ENCODE measurements at regions not wholly inside any gene's neighbourhood (a gene's known extent, or its start where the extent isn't known, plus 50 kb on each side); places are given as distances from the start of the nearest gene placed in this dataset.

DNA sequence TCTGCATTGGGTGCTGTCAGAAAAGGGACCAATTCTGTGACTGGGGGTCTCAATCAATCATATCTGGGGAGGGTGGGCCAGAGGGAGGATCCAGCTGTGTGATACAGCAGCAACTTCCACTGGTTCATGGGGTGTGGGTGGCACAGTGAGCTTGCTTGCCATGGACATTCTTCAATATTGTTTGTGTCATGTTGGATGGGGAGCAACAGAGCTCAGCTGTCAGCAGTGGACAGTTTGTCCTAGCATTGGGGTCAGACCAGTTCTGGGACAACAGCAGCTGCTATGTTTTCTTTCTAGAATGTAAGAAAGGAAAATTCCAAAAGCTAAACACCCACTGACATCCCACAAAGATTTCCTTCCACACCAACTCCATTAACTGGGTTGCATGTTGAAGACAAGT, 221.9 kb upstream of the CDH4 start:
- intact Hi-C loops (cut with DNase I) = no loop called here
- H3K27ac ChIP-seq = no peak overlapping the region
- no peaks in the 10 kb centered on the region for H3K36me3 ChIP-seq
- H3K9me3 ChIP-seq = no peaks in the 10 kb centered on the region
- no peaks in the 10 kb centered on the region for H3K4me1 ChIP-seq
- H3K27me3 ChIP-seq = no peaks in the 10 kb centered on the region
- no peak for DNase-seq (ENCODE audit: low spot score in 2 of 2)
- TF ChIP-seq, protein P1, sequence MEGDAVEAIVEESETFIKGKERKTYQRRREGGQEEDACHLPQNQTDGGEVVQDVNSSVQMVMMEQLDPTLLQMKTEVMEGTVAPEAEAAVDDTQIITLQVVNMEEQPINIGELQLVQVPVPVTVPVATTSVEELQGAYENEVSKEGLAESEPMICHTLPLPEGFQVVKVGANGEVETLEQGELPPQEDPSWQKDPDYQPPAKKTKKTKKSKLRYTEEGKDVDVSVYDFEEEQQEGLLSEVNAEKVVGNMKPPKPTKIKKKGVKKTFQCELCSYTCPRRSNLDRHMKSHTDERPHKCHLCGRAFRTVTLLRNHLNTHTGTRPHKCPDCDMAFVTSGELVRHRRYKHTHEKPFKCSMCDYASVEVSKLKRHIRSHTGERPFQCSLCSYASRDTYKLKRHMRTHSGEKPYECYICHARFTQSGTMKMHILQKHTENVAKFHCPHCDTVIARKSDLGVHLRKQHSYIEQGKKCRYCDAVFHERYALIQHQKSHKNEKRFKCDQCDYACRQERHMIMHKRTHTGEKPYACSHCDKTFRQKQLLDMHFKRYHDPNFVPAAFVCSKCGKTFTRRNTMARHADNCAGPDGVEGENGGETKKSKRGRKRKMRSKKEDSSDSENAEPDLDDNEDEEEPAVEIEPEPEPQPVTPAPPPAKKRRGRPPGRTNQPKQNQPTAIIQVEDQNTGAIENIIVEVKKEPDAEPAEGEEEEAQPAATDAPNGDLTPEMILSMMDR (IDR thresholded peaks at IDR 0.05) = no peak
- H3K4me3 ChIP-seq = no peak overlapping the region

DNA sequence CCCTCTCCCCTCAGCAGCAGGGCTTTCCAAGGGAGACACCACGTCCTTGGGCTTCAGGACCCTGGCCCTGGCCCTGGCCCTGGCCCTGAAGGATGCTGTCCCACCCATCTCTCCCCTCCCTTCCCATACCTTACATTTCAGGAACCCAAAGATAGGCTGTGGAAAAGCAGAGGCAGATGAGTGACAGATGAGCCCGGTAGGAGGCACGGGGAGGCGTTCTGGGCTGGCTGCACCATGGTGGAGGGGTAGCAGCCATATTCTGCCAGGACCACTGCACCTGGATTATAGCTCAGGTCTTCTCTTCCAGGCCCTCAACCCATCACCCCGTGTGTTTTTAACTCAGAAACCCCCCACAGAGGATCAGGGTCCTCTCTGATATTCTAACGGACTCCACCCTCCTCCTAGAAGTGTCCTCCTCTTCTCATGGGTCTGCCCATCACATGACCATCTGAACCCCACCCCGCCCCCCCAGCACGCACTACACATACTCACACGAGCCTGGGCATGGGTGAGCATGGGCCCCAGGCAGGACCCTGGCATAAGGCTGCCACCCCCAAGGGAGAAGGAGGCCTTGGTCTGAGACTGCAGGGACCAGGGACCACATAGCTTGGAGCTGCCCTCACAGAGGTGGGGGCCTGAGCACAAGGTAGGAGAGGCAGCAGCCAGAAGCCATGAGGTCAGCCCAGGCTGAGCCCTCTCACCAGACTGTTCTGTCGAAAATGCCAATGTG, 220.8 kb upstream of the CDH4 start:
- Histone ChIP-seq H3K4me3 (no peak overlapping the region), H3K9me3 (no peaks in the 10 kb centered on the region), H3K4me1 (no peaks in the 10 kb centered on the region), H3K27me3 (no peaks in the 10 kb centered on the region), H3K27ac (no peak overlapping the region), H3K36me3 (no peaks in the 10 kb centered on the region)
- intact Hi-C loops (cut with DNase I) = no loop called here
- DNase-seq (ENCODE audit: low spot score in 2 of 2) = no peak
- TF ChIP-seq, protein P1 (IDR thresholded peaks at IDR 0.05) = no peak

DNA sequence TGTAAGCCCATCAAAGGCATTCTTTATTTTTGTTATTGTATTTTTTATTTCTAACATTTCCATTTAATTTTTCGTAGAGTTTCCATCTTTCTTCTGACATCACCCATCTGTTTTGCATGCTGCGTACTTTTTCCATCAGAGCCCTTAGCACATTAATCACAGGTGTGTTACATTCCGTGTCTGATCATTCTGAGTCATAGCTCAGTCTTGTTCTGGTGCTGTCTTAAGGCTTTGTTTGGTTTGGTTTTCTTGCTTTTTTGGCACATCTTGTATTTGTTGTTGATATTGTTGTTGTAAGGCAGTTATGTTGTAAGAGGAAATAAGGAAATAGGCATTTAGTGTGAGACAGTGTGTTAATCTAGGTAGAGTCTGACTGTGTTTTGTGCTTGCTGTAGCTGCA, 214.6 kb upstream of the CDH4 start:
- H3K27ac ChIP-seq = no peak overlapping the region
- H3K36me3 ChIP-seq = no peaks in the 10 kb centered on the region
- no peaks in the 10 kb centered on the region for H3K4me1 ChIP-seq
- no peaks in the 10 kb centered on the region for H3K27me3 ChIP-seq
- H3K9me3 ChIP-seq = no peaks in the 10 kb centered on the region
- DNase-seq (ENCODE audit: low spot score in 2 of 2) = no peak
- TF ChIP-seq, protein P1 (IDR thresholded peaks at IDR 0.05) = no peak
- intact Hi-C loops (cut with DNase I) = no loop called here
- H3K4me3 ChIP-seq = no peak overlapping the region

DNA sequence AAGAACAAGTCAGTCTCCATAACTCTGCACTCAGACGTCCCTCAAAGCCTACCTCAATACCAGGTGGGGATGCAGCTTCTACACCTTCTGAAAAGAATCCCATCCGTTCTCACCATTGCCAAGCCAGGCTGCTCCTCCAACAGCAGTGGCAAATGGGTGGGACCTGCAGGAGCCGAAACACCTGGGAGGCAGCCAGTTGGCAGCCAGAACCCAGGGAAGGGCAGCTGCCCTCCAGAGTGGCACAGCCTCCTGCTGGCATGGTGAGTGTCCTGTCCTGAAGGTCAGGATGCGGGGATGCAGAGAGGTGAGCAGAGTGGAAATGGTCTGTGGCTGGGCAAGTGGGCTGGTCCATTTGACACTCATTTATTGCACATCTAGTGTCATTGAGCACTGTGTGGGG, 210.6 kb upstream of the CDH4 start:
- no peak overlapping the region for H3K27ac ChIP-seq

DNA sequence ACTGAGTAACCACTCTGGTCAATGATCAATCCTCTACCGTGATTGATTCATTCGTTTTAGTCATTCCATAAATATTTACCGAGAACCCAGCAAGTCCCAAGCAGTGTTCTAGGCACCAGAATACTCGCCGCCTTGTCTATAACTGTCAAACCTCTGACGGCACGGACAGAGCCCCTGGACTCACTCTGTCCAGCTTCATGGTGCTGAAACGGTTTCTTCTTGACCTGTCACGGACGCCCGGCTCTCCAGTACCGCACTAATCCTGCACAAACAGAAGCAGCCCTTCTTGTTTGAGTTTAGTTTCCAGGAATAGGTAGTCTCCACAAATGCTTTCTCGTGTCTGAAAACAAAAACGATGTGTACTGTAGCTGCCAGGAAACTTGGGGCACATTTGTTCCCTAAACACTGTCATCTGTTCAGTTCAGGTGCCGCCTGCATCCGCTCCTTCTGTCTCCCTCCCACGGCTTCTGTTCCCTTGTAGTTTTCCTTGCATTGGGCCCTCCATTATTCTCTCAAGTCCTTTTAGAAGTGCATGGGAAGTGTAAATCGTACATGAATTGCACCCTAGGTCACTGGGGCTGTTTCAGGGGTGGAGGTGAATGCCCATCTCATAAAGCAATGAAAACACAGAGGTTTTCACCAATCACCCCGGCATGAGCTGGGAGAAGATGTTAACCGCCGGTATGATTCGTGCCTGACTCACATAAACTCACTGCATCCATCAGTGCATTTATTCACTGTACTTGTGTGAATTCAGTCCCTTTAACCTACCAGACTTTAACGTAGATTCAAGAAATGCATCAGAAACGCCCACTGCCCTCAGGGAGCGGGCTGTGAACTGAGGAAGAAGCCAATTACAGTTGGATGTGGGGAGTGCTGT, 209.3 kb upstream of the CDH4 start:
- TF ChIP-seq, protein P1 (IDR thresholded peaks at IDR 0.05) = no peak
- Histone ChIP-seq H3K4me1 (no peaks in the 10 kb centered on the region), H3K9me3 (no peaks in the 10 kb centered on the region), H3K36me3 (no peaks in the 10 kb centered on the region), H3K4me3 (no peak overlapping the region), H3K27ac (no peak overlapping the region), H3K27me3 (no peaks in the 10 kb centered on the region)
- no peak for DNase-seq (ENCODE audit: low spot score in 2 of 2)
- intact Hi-C loops (cut with DNase I) = no loop called here

More for the DNA sequence above, 210.6 kb upstream of the CDH4 start:
- DNase-seq (ENCODE audit: low spot score in 2 of 2) = no peak
- Histone ChIP-seq H3K27me3 (no peaks in the 10 kb centered on the region), H3K9me3 (no peaks in the 10 kb centered on the region), H3K4me3 (no peak overlapping the region), H3K4me1 (no peaks in the 10 kb centered on the region), H3K36me3 (no peaks in the 10 kb centered on the region)
- TF ChIP-seq, protein P1 (IDR thresholded peaks at IDR 0.05) = no peak
- intact Hi-C loops (cut with DNase I) = no loop called here

All from ascending aorta (tissue), 2 donors.